Lower leg skin (tissue), 4 donors: ENCODE measurements at regions not wholly inside any gene's neighbourhood (a gene's known extent, or its start where the extent isn't known, plus 50 kb on each side); places are given as distances from the start of the nearest gene placed in this dataset.

Experiments used
- DNase-seq, 2 donors: peaks; one replicate each; pipeline ENCODE4 v3.0.0-alpha.2; 2019; ENCODE audit warnings: low spot score in 2 of 2
- H3K4me3 ChIP-seq: fragments of 200-600 bp; sonication (generic); 2 replicates; pipeline ENCODE4 v1.5.1; 2017; ENCODE audit warnings: mild to moderate bottlenecking, low read depth; ENCODE audit not compliant: poor library complexity, severe bottlenecking
- POLR2A ChIP-seq, 2 donors: fragments of 450-650 bp; IDR thresholded peaks; one replicate each; pipeline ENCODE4 v1.6.1; 2016 to 2017; ENCODE audit warnings: antibody characterized with exemption in 2 of 2, mild to moderate bottlenecking in 1 of 2, moderate library complexity in 1 of 2
- WGBS, 2 donors: methylation state at CpG; one replicate each; pipeline ENCODE4 v1.1.5; 2018; 5-methylcytosine and 5-hydroxymethylcytosine counted together
- intact Hi-C: fragments of 100-400 bp; cut with DNase I; formaldehyde crosslinking; loops from one replicate; pipeline ENCODE4 v1.15.0; 2023; ENCODE audit warnings: low total_unique reads
- microRNA-seq, 2 donors: library from miRNA; unstranded; fragments of <30 nt; microRNA quantifications; one replicate each; pipeline ENCODE4, GENCODE V29; 2016; ENCODE audit warnings: borderline replicate concordance in 2 of 2, borderline number of aligned reads in 1 of 2
- TF ChIP-seq, protein P1 (sequence below), 3 donors: fragments of 450-650 bp; IDR thresholded peaks; one replicate each; pipeline ENCODE4 v1.5.1; 2016; ENCODE audit warnings: antibody characterized with exemption in 3 of 3, mild to moderate bottlenecking in 3 of 3, moderate library complexity in 2 of 3

DNA sequence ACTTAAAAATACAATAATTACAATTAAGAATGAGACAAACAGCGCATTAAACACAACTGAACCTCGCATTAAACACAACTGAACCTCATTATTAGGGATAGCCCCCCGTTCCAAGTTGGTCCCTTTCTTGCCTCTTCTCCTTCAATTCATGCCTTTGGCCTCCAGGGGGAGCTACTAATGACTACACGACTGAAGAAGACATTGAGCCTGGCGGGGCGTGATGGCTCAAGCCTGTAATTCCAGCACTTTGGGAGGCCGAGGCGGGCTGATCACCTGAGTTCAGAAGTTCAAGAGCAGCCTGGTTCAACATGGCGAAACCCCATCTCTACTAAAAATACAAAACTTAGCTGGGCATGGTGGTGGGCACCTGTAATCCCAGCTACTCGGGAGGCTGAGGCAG lies 56.4 kb upstream of the NWD2 start:
- DNase-seq: no peak
- WGBS, 2 donors: 79 to 80% methylated on average over 10 of the region's 10 CpGs
- H3K4me3 ChIP-seq: no peak overlapping the region
- TF ChIP-seq, protein P1, sequence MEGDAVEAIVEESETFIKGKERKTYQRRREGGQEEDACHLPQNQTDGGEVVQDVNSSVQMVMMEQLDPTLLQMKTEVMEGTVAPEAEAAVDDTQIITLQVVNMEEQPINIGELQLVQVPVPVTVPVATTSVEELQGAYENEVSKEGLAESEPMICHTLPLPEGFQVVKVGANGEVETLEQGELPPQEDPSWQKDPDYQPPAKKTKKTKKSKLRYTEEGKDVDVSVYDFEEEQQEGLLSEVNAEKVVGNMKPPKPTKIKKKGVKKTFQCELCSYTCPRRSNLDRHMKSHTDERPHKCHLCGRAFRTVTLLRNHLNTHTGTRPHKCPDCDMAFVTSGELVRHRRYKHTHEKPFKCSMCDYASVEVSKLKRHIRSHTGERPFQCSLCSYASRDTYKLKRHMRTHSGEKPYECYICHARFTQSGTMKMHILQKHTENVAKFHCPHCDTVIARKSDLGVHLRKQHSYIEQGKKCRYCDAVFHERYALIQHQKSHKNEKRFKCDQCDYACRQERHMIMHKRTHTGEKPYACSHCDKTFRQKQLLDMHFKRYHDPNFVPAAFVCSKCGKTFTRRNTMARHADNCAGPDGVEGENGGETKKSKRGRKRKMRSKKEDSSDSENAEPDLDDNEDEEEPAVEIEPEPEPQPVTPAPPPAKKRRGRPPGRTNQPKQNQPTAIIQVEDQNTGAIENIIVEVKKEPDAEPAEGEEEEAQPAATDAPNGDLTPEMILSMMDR (IDR thresholded peaks at IDR 0.05): no peak
- TF ChIP-seq POLR2A (IDR thresholded peaks at IDR 0.05): no peak
- intact Hi-C loops: no loop called here

Small RNA genes in the stretch of these regions (microRNA-seq; reads per million reads assigned to microRNA genes)
- 0 reads per million in 2 donors for gene MIR1255B1
